ENCODE measurements at regions not wholly inside any gene's neighbourhood (a gene's known extent, or its start where the extent isn't known, plus 50 kb on each side); places are given as distances from the start of the nearest gene placed in this dataset.

DNA sequence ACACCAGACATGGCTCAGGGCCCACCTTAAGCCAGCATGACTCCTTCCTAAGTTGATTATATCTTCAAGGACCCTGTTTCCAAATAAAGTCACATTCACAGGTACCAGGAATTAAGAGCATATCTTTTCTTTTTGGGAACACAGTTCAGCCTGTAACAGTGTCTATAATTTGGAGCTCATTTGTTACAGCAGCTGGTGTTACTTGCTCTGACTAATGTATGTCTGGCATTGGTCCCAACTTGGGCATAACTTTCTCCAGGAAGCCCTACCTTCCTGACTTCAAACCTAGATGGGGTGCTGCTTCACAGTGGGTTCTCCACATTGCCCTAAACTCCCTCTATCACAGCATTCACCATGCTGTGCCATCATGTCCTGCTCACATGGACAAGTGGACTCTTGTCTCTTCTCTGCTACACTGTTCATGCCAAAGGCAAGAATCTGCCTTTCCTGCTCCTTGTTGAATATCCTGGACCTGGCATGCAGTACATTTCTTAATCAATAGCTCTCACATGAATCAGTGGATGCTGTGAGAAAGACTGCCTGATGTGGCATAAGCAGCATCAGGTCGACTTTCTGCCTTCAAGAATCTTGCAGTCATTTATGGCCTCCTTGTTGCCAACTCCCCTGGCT, 117.4 kb upstream of the FOXA2 start:
- no peak for TF ChIP-seq YY1 (IDR thresholded peaks at IDR 0.05; ENCODE audit: insufficient read depth, insufficient read length)
- no peak for TF ChIP-seq SUZ12 (IDR thresholded peaks at IDR 0.05; ENCODE audit: extremely low read depth, insufficient read depth, insufficient read length)
- no peak for TF ChIP-seq ZNF274 (IDR thresholded peaks at IDR 0.05; ENCODE audit: low read depth, low read length)
